Prostate gland (tissue), 2 donors: ENCODE measurements at regions not wholly inside any gene's neighbourhood (a gene's known extent, or its start where the extent isn't known, plus 50 kb on each side); places are given as distances from the start of the nearest gene placed in this dataset.

Experiments
- POLR2A ChIP-seq: fragments of 450-650 bp; IDR thresholded peaks from one replicate; pipeline ENCODE4 v1.6.1; 2016; ENCODE audit warnings: antibody characterized with exemption, mild to moderate bottlenecking
- POLR2AphosphoS5 ChIP-seq: sonication (generic); formaldehyde crosslinking; IDR thresholded peaks from one replicate; pipeline ENCODE4 v1.6.1; 2017; ENCODE audit warnings: antibody characterized with exemption
- TF ChIP-seq, protein P1 (sequence below), 4 experiments: fragments of 200-600 bp in 2 of 4; fragments of 450-650 bp in 2 of 4; sonication (generic) in 2 of 4; IDR thresholded peaks; 1 replicate in 3 of 4; 2 replicates in 1 of 4; pipeline ENCODE4 v1.5.1; 2016 to 2019; ENCODE audit warnings: antibody characterized with exemption in 4 of 4, mild to moderate bottlenecking in 2 of 4, moderate library complexity in 2 of 4

DNA sequence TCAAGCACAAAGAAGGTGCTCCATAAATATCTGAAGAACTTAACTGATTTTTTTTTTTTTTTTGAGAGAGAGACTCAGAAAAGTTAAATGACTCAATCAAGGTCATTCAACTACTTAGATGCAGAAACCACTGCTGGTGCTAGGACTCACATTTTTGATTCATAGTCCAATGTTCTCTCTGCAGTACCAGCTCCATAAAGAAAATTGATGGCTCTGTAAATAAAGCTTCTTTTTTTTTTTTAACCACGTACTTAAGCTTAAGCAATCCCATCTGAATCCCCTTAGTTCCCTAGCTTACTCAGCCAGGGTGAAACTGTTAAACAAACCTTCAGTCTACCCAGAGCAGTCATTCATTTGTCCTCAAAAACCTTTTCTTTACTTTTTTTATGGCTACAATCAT is 657.0 kb upstream of the WWC1 start:
- TF ChIP-seq, protein P1, sequence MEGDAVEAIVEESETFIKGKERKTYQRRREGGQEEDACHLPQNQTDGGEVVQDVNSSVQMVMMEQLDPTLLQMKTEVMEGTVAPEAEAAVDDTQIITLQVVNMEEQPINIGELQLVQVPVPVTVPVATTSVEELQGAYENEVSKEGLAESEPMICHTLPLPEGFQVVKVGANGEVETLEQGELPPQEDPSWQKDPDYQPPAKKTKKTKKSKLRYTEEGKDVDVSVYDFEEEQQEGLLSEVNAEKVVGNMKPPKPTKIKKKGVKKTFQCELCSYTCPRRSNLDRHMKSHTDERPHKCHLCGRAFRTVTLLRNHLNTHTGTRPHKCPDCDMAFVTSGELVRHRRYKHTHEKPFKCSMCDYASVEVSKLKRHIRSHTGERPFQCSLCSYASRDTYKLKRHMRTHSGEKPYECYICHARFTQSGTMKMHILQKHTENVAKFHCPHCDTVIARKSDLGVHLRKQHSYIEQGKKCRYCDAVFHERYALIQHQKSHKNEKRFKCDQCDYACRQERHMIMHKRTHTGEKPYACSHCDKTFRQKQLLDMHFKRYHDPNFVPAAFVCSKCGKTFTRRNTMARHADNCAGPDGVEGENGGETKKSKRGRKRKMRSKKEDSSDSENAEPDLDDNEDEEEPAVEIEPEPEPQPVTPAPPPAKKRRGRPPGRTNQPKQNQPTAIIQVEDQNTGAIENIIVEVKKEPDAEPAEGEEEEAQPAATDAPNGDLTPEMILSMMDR (IDR thresholded peaks at IDR 0.05): no peak
- TF ChIP-seq POLR2AphosphoS5 (no peak), POLR2A (no peak)
